GM12864 (cell line): ENCODE measurements at regions not wholly inside any gene's neighbourhood (a gene's known extent, or its start where the extent isn't known, plus 50 kb on each side); places are given as distances from the start of the nearest gene placed in this dataset.

Experiments
- DNase-seq: peaks from one replicate; pipeline ENCODE4 v3.0.0-alpha.2; 2011; ENCODE audit warnings: low read depth
- H3K4me3 ChIP-seq: 2 replicates; pipeline ENCODE4 v1.5.1; 2011; ENCODE audit warnings: mild to moderate bottlenecking, low read depth, low read length, control low read depth
- TF ChIP-seq, protein P1 (sequence below): IDR thresholded peaks from 2 replicates; pipeline ENCODE4 v1.5.1; 2011; ENCODE audit warnings: low read depth, mild to moderate bottlenecking, moderate library complexity, low read length, control low read depth, inconsistent platforms; ENCODE audit errors: missing control alignments

DNA sequence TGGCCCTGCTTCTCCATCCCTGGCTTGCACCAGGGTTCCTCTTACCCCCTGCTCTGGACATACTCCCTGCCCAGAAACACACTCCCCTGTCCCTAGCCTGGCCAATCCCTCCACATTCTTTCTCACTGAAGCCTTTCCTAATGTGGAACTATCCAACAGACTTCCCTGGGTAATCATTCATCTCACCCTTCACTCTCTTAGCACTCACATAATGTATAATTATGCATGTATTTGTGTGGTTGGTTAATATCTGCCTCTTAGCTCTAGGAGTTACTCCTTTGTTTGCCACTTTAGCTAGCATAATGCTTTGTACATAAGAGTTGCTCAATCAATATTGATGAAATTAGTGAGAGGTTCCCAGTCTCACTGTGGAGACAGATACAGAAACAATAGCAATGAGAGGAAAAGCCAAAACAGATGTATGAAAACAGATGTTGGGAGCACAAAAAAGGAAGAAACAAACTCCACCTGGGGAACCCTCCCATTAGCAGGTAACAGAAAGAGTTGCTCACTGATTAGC is 76.9 kb upstream of the WARS2 start:
- TF ChIP-seq, protein P1, sequence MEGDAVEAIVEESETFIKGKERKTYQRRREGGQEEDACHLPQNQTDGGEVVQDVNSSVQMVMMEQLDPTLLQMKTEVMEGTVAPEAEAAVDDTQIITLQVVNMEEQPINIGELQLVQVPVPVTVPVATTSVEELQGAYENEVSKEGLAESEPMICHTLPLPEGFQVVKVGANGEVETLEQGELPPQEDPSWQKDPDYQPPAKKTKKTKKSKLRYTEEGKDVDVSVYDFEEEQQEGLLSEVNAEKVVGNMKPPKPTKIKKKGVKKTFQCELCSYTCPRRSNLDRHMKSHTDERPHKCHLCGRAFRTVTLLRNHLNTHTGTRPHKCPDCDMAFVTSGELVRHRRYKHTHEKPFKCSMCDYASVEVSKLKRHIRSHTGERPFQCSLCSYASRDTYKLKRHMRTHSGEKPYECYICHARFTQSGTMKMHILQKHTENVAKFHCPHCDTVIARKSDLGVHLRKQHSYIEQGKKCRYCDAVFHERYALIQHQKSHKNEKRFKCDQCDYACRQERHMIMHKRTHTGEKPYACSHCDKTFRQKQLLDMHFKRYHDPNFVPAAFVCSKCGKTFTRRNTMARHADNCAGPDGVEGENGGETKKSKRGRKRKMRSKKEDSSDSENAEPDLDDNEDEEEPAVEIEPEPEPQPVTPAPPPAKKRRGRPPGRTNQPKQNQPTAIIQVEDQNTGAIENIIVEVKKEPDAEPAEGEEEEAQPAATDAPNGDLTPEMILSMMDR, result no peak
- no peak overlapping the region for H3K4me3 ChIP-seq
- DNase-seq, result no peak

DNA sequence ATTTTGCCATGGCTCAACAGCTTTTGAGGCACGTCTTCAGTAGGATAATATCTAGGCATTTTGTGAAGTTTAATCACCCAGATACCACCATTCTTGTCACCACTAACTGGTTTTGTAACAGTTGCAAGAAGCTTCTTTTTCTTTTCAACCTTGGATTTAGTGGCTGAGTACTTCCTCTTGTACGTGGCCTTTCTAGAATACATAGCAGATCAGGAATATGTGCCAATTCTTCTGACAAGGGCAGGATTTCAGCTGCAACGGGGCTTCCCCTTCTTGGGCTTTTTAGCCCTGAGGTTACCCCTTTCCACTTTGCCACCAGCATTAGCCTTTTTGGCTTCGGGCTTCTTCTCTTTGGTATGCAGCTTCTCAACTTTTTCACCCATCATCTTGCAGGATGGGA is 79.3 kb upstream of the WARS2 start:
- no peak for DNase-seq
- TF ChIP-seq, protein P1, result no peak
- no peak overlapping the region for H3K4me3 ChIP-seq

DNA sequence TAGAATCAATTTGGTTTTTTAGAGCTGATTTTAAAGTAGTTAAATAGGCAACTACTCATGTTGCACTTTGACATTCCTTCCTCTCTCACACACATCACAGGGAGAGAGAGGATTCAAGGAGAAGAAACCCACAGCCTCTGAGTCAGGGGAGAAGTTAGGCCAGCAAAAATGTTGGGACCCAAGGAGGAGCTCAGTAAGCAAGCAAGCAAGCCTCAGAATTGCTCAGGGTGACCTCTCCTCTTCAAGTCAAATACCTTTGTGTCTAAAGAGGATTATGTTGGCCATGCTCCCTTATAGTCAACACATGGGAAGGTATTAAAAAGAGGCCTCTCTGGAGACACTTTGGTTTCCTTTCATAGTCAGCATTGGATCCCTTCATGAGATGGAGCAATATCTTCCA is 80.5 kb upstream of the WARS2 start:
- no peak overlapping the region for H3K4me3 ChIP-seq
- no peak for DNase-seq
- TF ChIP-seq, protein P1, result no peak

DNA sequence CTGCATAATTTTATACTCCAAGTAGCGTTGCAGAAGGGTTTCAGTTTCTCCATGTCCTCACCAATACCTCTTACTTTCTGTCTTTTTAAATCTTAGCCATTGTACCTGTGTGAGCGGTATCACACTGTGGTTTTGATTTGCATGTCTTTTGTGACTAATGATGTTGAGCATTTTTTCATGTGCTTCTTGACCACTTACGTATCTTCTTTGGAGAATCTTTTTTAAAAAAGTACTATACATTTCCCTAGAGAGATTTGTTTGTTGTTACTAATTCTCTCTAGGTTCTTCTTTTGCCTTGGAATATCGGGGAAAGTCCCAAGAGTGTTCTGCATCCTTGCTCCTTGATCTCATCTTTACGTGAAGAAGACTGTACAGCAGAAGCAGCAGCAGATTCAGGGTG is 81.8 kb upstream of the WARS2 start:
- TF ChIP-seq, protein P1, result no peak
- no peak overlapping the region for H3K4me3 ChIP-seq
- no peak for DNase-seq

DNA sequence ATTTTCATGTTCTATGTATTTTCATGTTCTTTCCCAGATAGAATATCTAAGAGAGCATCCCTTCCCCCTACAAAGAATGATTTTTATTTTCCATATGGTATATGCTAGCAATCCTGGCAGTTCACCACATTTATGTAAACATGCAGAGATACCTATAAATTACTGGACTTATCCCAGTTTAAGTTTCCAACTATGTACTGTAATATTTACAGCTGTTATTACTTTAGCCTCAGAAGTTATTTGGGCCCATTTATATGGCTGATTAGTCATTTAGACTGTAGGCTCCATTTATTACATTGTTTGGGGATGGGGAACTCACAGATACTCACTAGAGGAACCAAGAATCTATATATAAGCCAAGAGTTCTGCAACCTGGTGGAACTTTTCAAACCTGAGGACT is 84.8 kb upstream of the WARS2 start:
- H3K4me3 ChIP-seq, result no peak overlapping the region
- TF ChIP-seq, protein P1, result no peak
- no peak for DNase-seq

DNA sequence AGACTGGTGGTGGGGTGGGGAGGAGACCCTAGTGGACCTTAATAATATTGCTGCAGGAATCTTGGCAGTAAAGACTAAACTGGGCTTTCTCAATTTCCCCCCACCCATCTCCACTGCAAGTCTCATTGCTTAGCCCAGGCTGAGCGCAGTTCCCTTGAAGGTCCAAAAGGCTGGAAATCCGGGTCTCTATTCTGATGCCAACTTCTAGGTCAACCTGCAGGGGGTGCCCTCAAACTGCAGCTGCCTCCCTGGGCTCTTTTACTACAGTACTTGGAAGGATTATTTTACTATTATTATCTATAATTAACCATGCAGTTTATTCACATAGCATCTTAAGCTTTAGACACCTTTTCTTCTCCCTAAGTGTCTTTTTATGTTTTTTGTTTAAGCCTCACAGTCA is 85.4 kb upstream of the WARS2 start:
- no peak overlapping the region for H3K4me3 ChIP-seq
- TF ChIP-seq, protein P1, result peak; percentile 12
- DNase-seq, result no peak

DNA sequence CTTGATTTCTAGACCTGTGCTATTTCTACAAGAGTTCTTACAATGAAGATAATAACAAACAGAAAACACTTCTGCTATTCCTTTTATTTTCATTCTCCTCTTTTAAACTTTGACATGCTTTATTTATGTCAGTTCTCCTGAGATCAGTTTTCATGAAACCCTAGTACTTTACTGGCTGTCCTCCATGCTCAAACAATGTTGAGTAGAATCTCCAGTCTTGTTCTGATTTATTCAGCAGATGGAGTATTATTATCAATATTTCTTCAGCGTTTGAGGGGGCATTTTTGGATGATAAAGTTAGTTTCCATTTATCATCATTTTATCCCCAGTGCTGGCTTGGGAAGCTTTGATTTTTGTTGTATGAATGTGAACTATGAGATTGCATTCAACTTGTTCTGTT is 85.9 kb upstream of the WARS2 start:
- TF ChIP-seq, protein P1, result no peak
- H3K4me3 ChIP-seq, result no peak overlapping the region
- DNase-seq, result no peak
